A673 (cell line): ENCODE measurements at regions not wholly inside any gene's neighbourhood (a gene's known extent, or its start where the extent isn't known, plus 50 kb on each side); places are given as distances from the start of the nearest gene placed in this dataset.
"Not testable (repeated sequence)": the region's sequence is repeated elsewhere in the genome, so short reads cannot be mapped to it uniquely, and the experiment has no call there.

ENCODE experiments used
- BruUV-seq: library from RNA; stranded (reverse); fragments of 400-500 nt; replicated peaks from 2 replicates; lab custom pipeline; 2021; lab: Mats Ljungman, UMichigan
- CTCF ChIA-PET: fragments of 300-600 bp; sonication (Branson Sonifier 250); formaldehyde crosslinking; loops from one replicate; lab custom pipeline; 2022; ENCODE audit warnings: antibody characterized with exemption; lab: Charles Lee
- POLR2A ChIA-PET: fragments of 300-600 bp; sonication (Branson Sonifier 250); formaldehyde crosslinking; loops from one replicate; lab custom pipeline; 2022; ENCODE audit warnings: antibody characterized with exemption; ENCODE audit not compliant: low non-redundant PET; lab: Charles Lee
- DNase-seq: peaks from one replicate; pipeline ENCODE4 v3.0.0-alpha.2; 2015; ENCODE audit warnings: low spot score
- H3K27ac ChIP-seq: fragments of 200-600 bp; sonication (generic); 2 replicates; pipeline ENCODE4 v1.5.1; 2016; ENCODE audit warnings: mixed run types, low read depth, mild to moderate bottlenecking, mixed read lengths, antibody characterized with exemption, low read length; ENCODE audit not compliant: poor library complexity, severe bottlenecking
- H3K27me3 ChIP-seq: fragments of 200-600 bp; sonication (generic); replicated peaks from 2 replicates; pipeline ENCODE4 v1.6.1; 2017; ENCODE audit warnings: mixed run types, low read depth, mild to moderate bottlenecking, mixed read lengths, antibody characterized with exemption, low read length; ENCODE audit not compliant: insufficient read depth, poor library complexity
- H3K36me3 ChIP-seq: fragments of 200-600 bp; sonication (generic); 2 replicates; pipeline ENCODE4 v1.6.1; 2016; ENCODE audit warnings: mixed run types, mild to moderate bottlenecking, mixed read lengths, antibody characterized with exemption, low read length; ENCODE audit not compliant: insufficient read depth, poor library complexity, severe bottlenecking
- H3K4me1 ChIP-seq: fragments of 200-600 bp; sonication (generic); 2 replicates; pipeline ENCODE4 v1.6.1; 2017; ENCODE audit warnings: mixed run types, mild to moderate bottlenecking, mixed read lengths, antibody characterized with exemption, low read length; ENCODE audit not compliant: insufficient read depth, poor library complexity, severe bottlenecking
- H3K4me3 ChIP-seq: fragments of 200-600 bp; sonication (generic); 2 replicates; pipeline ENCODE4 v1.5.1; 2016; ENCODE audit warnings: low read depth, mixed run types, mild to moderate bottlenecking, mixed read lengths, low read length; ENCODE audit not compliant: poor library complexity, severe bottlenecking
- H3K9me3 ChIP-seq: fragments of 200-600 bp; sonication (generic); 2 replicates; pipeline ENCODE4 v1.6.1; 2016; ENCODE audit warnings: mixed run types, low read depth, mild to moderate bottlenecking, mixed read lengths, antibody characterized with exemption, low read length; ENCODE audit not compliant: poor library complexity, severe bottlenecking
- EZH2 ChIP-seq: fragments of 200-600 bp; sonication (generic); IDR thresholded peaks from 2 replicates; pipeline ENCODE4 v1.6.1; 2017; ENCODE audit warnings: borderline replicate concordance, low read depth, mild to moderate bottlenecking, mixed read lengths, antibody characterized with exemption, low read length; ENCODE audit not compliant: poor library complexity, severe bottlenecking
- intact Hi-C: fragments of 100-400 bp; cut with micrococcal nuclease; formaldehyde crosslinking; loops from one replicate; pipeline ENCODE4 v1.10.0; 2022; ENCODE audit not compliant: unreplicated experiment
- TF ChIP-seq, protein P1 (sequence below): fragments of 300-800, 200-600 bp; sonication (generic); conservative IDR thresholded peaks from 2 replicates; pipeline ENCODE4 v1.5.1; 2017; ENCODE audit warnings: low read depth, mild to moderate bottlenecking, antibody characterized with exemption, low read length, moderate library complexity, mixed read lengths

DNA sequence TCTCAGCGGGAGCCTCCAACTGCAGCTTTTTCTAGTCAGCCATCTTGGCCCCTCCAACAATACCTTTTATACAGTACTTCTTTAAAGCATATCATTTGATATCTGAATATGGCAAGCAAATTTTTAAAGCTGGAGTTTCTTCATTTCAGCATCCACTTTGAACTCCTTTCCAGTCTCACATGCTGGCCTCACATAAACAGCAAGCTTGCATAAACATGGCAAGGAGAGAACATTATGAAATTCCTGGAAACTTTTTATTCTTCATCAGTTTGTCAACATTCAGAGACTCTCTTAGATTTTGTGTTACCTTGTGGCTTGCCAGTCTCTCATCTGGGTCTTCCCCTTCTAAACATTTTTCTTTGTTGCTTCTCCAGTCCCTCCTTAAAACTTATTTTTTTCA is 745.3 kb downstream of the NR2F1-AS1 start:
- POLR2A ChIA-PET: no interaction called here
- no peaks in the 10 kb centered on the region for H3K9me3 ChIP-seq
- TF ChIP-seq, protein P1, sequence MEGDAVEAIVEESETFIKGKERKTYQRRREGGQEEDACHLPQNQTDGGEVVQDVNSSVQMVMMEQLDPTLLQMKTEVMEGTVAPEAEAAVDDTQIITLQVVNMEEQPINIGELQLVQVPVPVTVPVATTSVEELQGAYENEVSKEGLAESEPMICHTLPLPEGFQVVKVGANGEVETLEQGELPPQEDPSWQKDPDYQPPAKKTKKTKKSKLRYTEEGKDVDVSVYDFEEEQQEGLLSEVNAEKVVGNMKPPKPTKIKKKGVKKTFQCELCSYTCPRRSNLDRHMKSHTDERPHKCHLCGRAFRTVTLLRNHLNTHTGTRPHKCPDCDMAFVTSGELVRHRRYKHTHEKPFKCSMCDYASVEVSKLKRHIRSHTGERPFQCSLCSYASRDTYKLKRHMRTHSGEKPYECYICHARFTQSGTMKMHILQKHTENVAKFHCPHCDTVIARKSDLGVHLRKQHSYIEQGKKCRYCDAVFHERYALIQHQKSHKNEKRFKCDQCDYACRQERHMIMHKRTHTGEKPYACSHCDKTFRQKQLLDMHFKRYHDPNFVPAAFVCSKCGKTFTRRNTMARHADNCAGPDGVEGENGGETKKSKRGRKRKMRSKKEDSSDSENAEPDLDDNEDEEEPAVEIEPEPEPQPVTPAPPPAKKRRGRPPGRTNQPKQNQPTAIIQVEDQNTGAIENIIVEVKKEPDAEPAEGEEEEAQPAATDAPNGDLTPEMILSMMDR: no peak
- no peak for TF ChIP-seq EZH2
- CTCF ChIA-PET: interaction anchor here (0.6 kb wide), 1 partner anchor 17 kb away, joined by 3 read pairs; no protein-coding TSS in a partner anchor
- H3K4me1 ChIP-seq: no peaks in the 10 kb centered on the region
- intact Hi-C loops: no loop called here
- DNase-seq: no peak
- no TSS peak for BruUV-seq
- no peak overlapping the region for H3K4me3 ChIP-seq
- no peaks in the 10 kb centered on the region for H3K36me3 ChIP-seq
- H3K27ac ChIP-seq: no peak overlapping the region
- no peaks in the 10 kb centered on the region for H3K27me3 ChIP-seq

DNA sequence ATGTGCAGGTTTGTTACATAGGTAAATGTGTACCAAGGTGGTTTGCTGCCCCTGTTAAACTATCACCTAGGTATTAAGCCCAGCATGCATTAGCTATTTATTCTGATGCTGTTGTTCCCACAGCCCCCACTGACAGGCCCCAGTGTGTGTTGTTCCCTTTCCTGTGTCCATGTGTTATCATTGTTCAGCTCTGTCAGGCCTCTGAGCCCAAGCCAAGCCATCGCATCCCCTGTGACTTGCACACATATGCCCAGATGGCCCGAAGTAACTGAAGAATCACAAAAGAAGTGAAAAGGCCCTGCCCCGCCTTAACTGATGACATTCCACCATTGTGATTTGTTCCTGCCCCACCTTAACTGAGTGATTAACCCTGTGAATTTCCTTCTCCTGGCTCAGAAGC is 757.5 kb downstream of the NR2F1-AS1 start:
- CTCF ChIA-PET, H3K4me1 ChIP-seq, BruUV-seq, H3K9me3 ChIP-seq, H3K27me3 ChIP-seq, POLR2A ChIA-PET, H3K27ac ChIP-seq, intact Hi-C loops, DNase-seq, H3K36me3 ChIP-seq, H3K4me3 ChIP-seq: not testable (repeated sequence)

DNA sequence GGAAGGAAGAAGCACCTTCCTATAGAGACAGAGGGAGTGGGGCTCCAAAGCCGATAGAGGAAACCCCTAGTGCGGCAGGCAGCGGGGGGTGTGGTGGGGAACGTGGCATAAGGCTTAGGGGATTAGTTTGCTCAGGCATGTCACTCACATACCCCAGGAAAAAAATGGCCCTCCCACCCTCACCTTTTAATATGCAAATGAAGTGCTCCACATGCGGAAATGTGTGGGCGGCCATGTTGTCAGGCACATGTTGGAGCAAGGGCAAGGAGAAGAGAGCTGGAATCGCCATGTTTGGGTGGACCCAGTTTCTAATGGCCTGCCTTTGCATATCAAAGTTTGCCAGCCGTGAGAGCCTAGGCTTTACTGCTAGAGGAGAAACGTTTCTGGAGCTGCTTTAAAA is 758.8 kb downstream of the NR2F1-AS1 start:
- intact Hi-C loops: no loop called here
- no peak overlapping the region for H3K4me3 ChIP-seq
- ChIA-PET POLR2A (no interaction called here), CTCF (no interaction called here)
- peaks cover 8% of the 10 kb centered on the region for H3K4me1 ChIP-seq
- H3K27me3 ChIP-seq: no peaks in the 10 kb centered on the region
- H3K36me3 ChIP-seq: no peaks in the 10 kb centered on the region
- H3K9me3 ChIP-seq: no peaks in the 10 kb centered on the region
- peak; percentile 78 for DNase-seq
- H3K27ac ChIP-seq: no peak overlapping the region
- TF ChIP-seq, protein P1: no peak
- TF ChIP-seq EZH2: no peak
- BruUV-seq: no TSS peak

DNA sequence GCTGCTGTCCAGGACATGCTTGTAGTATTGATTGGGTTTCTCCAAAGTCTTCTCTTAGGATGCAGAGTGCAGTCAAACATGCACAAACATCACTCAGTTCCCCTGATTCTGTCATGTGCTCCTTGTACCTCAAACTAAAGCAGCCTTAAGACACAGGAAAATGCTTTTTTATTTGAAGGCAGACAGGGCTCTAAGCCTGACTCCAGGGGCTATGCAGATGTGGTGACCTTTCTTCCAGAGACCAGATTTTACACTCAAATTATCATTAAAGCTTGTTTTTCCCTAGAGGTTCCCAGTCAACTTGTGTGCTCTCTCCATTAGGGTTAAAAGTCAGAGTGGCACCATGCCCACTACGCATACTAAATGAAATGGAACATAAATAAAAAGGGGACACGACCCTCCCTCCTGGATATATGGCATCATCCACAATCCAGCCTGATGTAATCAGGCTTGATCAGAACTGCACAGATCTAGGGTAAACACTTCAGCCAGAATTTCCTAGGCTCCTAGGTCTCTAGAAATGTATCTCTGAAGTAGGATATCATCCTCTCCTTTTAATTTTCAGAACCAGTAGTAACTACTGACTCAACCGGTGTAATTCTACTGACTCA is 771.1 kb downstream of the NR2F1-AS1 start:
- no peaks in the 10 kb centered on the region for H3K36me3 ChIP-seq
- intact Hi-C loops: no loop called here
- no peak for DNase-seq
- no peak overlapping the region for H3K4me3 ChIP-seq
- no peak overlapping the region for H3K27ac ChIP-seq
- no peaks in the 10 kb centered on the region for H3K9me3 ChIP-seq
- BruUV-seq: no TSS peak
- CTCF ChIA-PET: no interaction called here
- H3K27me3 ChIP-seq: no peaks in the 10 kb centered on the region
- no peak for TF ChIP-seq EZH2
- TF ChIP-seq, protein P1: no peak
- POLR2A ChIA-PET: no interaction called here
- no peaks in the 10 kb centered on the region for H3K4me1 ChIP-seq
